Endothelial cell (in vitro differentiated cells): ENCODE measurements at regions not wholly inside any gene's neighbourhood (a gene's known extent, or its start where the extent isn't known, plus 50 kb on each side); places are given as distances from the start of the nearest gene placed in this dataset.

Experiments used
- DNase-seq: peaks from one replicate; pipeline ENCODE4 v3.0.0; 2021; ENCODE audit warnings: low spot score
- H3K27ac Mint-ChIP-seq: one replicate; pipeline ENCODE4 v1.8.0; 2021; ENCODE audit warnings: mixed read lengths, inconsistent platforms; ENCODE audit not compliant: unreplicated experiment
- H3K27me3 Mint-ChIP-seq: one replicate; pipeline ENCODE4 v1.8.0; 2021; ENCODE audit warnings: mild to moderate bottlenecking, moderate library complexity, mixed read lengths, inconsistent platforms; ENCODE audit not compliant: unreplicated experiment
- H3K36me3 Mint-ChIP-seq: one replicate; pipeline ENCODE4 v1.8.0; 2021; ENCODE audit warnings: mild to moderate bottlenecking, low read depth, mixed read lengths, inconsistent platforms; ENCODE audit not compliant: unreplicated experiment
- H3K4me1 Mint-ChIP-seq: one replicate; pipeline ENCODE4 v1.8.0; 2021; ENCODE audit warnings: mild to moderate bottlenecking, mixed read lengths, inconsistent platforms; ENCODE audit not compliant: unreplicated experiment
- H3K4me3 Mint-ChIP-seq: one replicate; pipeline ENCODE4 v1.8.0; 2021; ENCODE audit warnings: mild to moderate bottlenecking, mixed read lengths, inconsistent platforms; ENCODE audit not compliant: unreplicated experiment
- H3K9me3 Mint-ChIP-seq: one replicate; pipeline ENCODE4 v1.8.0; 2021; ENCODE audit warnings: mixed read lengths, inconsistent platforms; ENCODE audit not compliant: unreplicated experiment
- TF ChIP-seq, protein P1 (sequence below): fragments of 200-600 bp; sonication (generic); IDR thresholded peaks from one replicate; pipeline ENCODE4 v1.5.0; 2021; ENCODE audit warnings: antibody characterized with exemption; ENCODE audit not compliant: unreplicated experiment

DNA sequence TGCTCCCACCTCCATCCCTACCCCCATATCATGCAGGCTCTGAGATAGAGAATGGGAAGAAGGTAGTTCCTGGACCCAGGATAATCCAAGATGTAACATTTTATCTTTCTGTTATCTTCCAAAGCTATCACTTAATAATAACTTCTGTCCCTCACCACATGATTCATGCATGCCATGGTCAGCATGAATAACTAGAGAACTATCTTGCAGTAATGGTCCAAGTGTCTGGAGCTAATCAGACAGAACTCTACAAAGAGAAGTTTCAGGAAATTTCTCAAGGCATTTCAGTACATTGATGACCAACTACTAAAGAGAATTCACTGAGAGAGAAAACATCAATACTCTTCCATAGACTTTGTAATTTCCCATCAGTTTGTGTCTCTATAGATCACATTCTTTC is 1469.7 kb upstream of the PIK3C3 start:
- TF ChIP-seq, protein P1, sequence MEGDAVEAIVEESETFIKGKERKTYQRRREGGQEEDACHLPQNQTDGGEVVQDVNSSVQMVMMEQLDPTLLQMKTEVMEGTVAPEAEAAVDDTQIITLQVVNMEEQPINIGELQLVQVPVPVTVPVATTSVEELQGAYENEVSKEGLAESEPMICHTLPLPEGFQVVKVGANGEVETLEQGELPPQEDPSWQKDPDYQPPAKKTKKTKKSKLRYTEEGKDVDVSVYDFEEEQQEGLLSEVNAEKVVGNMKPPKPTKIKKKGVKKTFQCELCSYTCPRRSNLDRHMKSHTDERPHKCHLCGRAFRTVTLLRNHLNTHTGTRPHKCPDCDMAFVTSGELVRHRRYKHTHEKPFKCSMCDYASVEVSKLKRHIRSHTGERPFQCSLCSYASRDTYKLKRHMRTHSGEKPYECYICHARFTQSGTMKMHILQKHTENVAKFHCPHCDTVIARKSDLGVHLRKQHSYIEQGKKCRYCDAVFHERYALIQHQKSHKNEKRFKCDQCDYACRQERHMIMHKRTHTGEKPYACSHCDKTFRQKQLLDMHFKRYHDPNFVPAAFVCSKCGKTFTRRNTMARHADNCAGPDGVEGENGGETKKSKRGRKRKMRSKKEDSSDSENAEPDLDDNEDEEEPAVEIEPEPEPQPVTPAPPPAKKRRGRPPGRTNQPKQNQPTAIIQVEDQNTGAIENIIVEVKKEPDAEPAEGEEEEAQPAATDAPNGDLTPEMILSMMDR, result no peak
- Mint-ChIP-seq H3K4me1 (no peaks in the 10 kb centered on the region), H3K4me3 (no peak overlapping the region), H3K27ac (no peak overlapping the region), H3K9me3 (no peaks in the 10 kb centered on the region), H3K27me3 (no peaks in the 10 kb centered on the region), H3K36me3 (no peaks in the 10 kb centered on the region)
- DNase-seq, result no peak

DNA sequence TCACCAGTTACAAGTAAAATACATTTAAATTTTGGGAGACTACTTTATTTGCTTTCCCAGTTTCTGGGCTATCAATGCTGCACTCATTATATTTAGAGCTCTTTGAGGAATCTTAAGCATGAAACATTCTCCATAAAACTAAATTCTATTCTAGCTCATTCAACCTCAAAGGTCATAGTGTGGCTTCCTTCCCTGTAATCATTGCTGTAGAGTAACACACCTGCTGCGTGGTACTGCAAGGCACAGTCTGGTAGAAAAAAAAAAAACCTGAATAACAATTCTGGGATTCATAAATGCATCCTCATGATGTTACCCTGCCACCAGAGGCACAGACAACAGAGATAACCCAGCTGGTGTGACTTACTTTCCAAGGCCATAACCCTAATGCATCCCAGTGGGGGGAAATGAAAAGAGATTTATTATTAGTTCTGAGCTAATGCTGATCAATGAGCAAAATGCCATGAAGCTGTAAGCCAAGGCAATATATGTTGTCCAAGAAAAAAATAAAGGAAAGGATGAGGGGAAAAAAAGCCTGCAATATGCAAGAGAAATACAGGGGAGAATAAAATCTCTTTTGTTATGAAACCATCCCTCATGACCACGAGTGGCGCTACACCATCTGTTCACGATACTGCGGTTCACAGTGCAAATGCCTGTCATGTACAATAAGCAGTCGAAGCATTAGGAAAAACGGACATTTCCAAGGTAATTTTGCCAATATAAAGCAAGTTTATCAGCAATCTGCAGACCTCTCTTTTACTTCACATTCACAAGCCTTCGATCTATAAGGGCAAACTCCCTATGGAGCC is 1481.6 kb upstream of the PIK3C3 start:
- Mint-ChIP-seq H3K9me3 (no peaks in the 10 kb centered on the region), H3K4me3 (no peak overlapping the region), H3K4me1 (no peaks in the 10 kb centered on the region), H3K36me3 (no peaks in the 10 kb centered on the region), H3K27me3 (no peaks in the 10 kb centered on the region), H3K27ac (no peak overlapping the region)
- TF ChIP-seq, protein P1, result no peak
- DNase-seq, result no peak

- no peaks in the 10 kb centered on the region for H3K4me1 Mint-ChIP-seq
- TF ChIP-seq, protein P1, result no peak
- no peak for DNase-seq
Measured at GRCh38 chr18:40470723-40471122, 1484.3 kb upstream of the PIK3C3 start.

GRCh38 chr18:40469851-40470250 is 1485.2 kb upstream of the PIK3C3 start:
- Mint-ChIP-seq H3K4me3 (no peak overlapping the region), H3K36me3 (no peaks in the 10 kb centered on the region), H3K27ac (no peak overlapping the region), H3K4me1 (no peaks in the 10 kb centered on the region), H3K9me3 (no peaks in the 10 kb centered on the region), H3K27me3 (no peaks in the 10 kb centered on the region)
- TF ChIP-seq, protein P1, result no peak
- DNase-seq, result no peak

More at GRCh38 chr18:40470723-40471122, 1484.3 kb upstream of the PIK3C3 start:
- H3K4me3 Mint-ChIP-seq, result no peak overlapping the region
- H3K27ac Mint-ChIP-seq, result no peak overlapping the region
- no peaks in the 10 kb centered on the region for H3K9me3 Mint-ChIP-seq
- no peaks in the 10 kb centered on the region for H3K36me3 Mint-ChIP-seq
- H3K27me3 Mint-ChIP-seq, result no peaks in the 10 kb centered on the region

- no peaks in the 10 kb centered on the region for H3K36me3 Mint-ChIP-seq
- H3K27me3 Mint-ChIP-seq, result no peaks in the 10 kb centered on the region
- no peaks in the 10 kb centered on the region for H3K4me1 Mint-ChIP-seq
- no peaks in the 10 kb centered on the region for H3K9me3 Mint-ChIP-seq
- TF ChIP-seq, protein P1, result no peak
- DNase-seq, result no peak
- no peak overlapping the region for H3K27ac Mint-ChIP-seq
- H3K4me3 Mint-ChIP-seq, result no peak overlapping the region
Measured at GRCh38 chr18:40469316-40469715, 1485.7 kb upstream of the PIK3C3 start.
